Thoracic aorta (tissue), 2 donors: ENCODE measurements at regions not wholly inside any gene's neighbourhood (a gene's known extent, or its start where the extent isn't known, plus 50 kb on each side); places are given as distances from the start of the nearest gene placed in this dataset.
"Not testable (repeated sequence)": the region's sequence is repeated elsewhere in the genome, so short reads cannot be mapped to it uniquely, and the experiment has no call there.

Experiments used
- ATAC-seq: fragments of 150-250 bp; one replicate; pipeline ENCODE4 v1.8.0; 2017; ENCODE audit warnings: low read depth; ENCODE audit not compliant: insufficient number of reproducible peaks, low FRiP score
- DNase-seq: peaks from one replicate; pipeline ENCODE4 v3.0.0-alpha.2; 2020; ENCODE audit warnings: low spot score
- H3K27ac ChIP-seq, 2 donors: fragments of 200-600 bp; sonication (generic); 1 replicate in 1 of 2; 2 replicates in 1 of 2; pipeline ENCODE4 v1.5.1; 2016; ENCODE audit warnings: mild to moderate bottlenecking in 2 of 2, moderate library complexity in 2 of 2
- H3K27me3 ChIP-seq: fragments of 200-600 bp; sonication (generic); replicated peaks from 2 replicates; pipeline ENCODE4 v1.6.0; 2016; ENCODE audit warnings: mild to moderate bottlenecking; ENCODE audit not compliant: insufficient read depth
- H3K36me3 ChIP-seq: fragments of 200-600 bp; sonication (generic); one replicate; pipeline ENCODE4 v1.5.1; 2016
- H3K4me1 ChIP-seq, 2 donors: fragments of 200-600 bp; sonication (generic); 1 replicate in 1 of 2; 2 replicates in 1 of 2; pipeline versions ENCODE4 v1.5.1 to v1.6.0; 2016; ENCODE audit warnings: low read depth in 2 of 2, mild to moderate bottlenecking in 1 of 2; ENCODE audit not compliant: control insufficient read depth in 1 of 2
- H3K4me3 ChIP-seq: fragments of 200-600 bp; sonication (generic); 2 replicates; pipeline ENCODE4 v1.5.1; 2016; ENCODE audit warnings: mild to moderate bottlenecking
- H3K9me3 ChIP-seq: fragments of 200-600 bp; sonication (generic); 2 replicates; pipeline ENCODE4 v1.5.1; 2016
- TF ChIP-seq, protein P1 (sequence below): fragments of 200-600 bp; sonication (generic); IDR thresholded peaks from one replicate; pipeline ENCODE4 v1.5.1; 2019; ENCODE audit warnings: antibody characterized with exemption

DNA sequence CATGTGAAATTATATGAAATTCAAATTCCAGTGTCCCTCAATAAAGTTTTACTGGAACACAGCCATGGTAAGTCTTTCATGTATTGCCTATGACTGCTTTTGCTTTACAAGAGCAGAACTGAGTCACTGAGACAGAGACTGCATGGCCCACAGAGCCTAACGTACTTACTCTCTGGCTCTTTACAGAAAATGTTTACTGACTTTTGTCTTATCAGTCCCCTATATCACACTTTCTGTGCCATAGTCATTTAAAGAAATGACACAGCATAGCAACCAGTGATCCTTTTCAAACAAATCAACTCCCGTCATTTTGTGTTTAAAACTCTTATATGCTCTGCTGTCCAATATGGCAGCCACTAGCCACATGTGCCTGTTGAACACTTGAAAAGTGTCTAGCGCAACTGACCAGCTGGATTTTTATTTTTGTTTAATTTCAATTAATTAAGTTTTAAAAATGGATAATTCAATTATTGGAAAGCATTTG, 129.7 kb upstream of the CDIN1 start:
- H3K36me3 ChIP-seq, result no peaks in the 10 kb centered on the region
- H3K4me1 ChIP-seq, result no peaks in the 10 kb centered on the region
- ATAC-seq (no peak), DNase-seq (no peak)
- no peak overlapping the region for H3K4me3 ChIP-seq
- no peaks in the 10 kb centered on the region for H3K27me3 ChIP-seq
- H3K27ac ChIP-seq, result no peak overlapping the region
- no peaks in the 10 kb centered on the region for H3K9me3 ChIP-seq
- TF ChIP-seq, protein P1, sequence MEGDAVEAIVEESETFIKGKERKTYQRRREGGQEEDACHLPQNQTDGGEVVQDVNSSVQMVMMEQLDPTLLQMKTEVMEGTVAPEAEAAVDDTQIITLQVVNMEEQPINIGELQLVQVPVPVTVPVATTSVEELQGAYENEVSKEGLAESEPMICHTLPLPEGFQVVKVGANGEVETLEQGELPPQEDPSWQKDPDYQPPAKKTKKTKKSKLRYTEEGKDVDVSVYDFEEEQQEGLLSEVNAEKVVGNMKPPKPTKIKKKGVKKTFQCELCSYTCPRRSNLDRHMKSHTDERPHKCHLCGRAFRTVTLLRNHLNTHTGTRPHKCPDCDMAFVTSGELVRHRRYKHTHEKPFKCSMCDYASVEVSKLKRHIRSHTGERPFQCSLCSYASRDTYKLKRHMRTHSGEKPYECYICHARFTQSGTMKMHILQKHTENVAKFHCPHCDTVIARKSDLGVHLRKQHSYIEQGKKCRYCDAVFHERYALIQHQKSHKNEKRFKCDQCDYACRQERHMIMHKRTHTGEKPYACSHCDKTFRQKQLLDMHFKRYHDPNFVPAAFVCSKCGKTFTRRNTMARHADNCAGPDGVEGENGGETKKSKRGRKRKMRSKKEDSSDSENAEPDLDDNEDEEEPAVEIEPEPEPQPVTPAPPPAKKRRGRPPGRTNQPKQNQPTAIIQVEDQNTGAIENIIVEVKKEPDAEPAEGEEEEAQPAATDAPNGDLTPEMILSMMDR, result no peak

DNA sequence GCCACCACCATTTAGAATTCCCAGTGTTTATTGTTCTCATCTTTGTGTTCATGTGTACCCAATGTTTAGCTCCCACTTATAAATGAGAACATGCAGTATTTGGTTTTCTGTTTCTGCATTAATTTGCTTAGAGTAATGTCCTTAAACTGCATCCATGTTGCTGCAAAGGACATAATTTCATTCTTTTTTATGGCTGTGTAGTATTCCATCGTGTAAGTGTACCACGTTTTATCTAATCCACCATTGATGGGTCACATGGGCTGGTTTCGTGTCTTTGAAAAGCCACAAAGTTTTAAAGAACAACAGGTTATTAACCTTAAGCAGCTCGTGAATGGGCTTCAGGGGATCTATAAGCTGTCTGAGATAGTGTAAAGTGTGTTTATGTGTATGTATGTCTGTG, 125.2 kb upstream of the CDIN1 start:
- H3K27me3 ChIP-seq, ATAC-seq, H3K4me3 ChIP-seq, H3K9me3 ChIP-seq, H3K4me1 ChIP-seq, H3K27ac ChIP-seq, DNase-seq, H3K36me3 ChIP-seq: not testable (repeated sequence)

DNA sequence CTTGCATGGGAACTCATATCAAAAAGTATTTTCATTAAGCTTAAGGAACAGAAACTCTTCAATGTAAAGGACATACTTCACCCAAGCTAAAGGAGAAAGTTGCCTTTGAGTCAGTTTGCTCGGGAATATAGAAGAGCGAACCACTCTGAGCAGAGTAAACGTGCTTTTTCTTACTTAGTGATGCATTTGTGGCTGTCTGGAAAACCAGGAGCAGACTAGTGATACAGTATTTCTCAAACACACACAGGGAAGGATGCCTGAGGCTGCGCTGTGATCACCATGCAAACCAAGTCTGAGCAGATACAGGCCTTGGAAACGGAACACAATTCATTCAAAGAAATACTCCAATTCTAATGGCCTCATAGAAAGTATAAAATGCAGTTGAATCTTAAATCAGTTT, 121.0 kb upstream of the CDIN1 start:
- Histone ChIP-seq H3K9me3 (peaks cover 3% of the 10 kb centered on the region), H3K27me3 (no peaks in the 10 kb centered on the region), H3K36me3 (no peaks in the 10 kb centered on the region), H3K27ac (no peak overlapping the region), H3K4me1 (no peaks in the 10 kb centered on the region), H3K4me3 (no peak overlapping the region)
- ATAC-seq, result no peak
- no peak for DNase-seq
- TF ChIP-seq, protein P1, result no peak

DNA sequence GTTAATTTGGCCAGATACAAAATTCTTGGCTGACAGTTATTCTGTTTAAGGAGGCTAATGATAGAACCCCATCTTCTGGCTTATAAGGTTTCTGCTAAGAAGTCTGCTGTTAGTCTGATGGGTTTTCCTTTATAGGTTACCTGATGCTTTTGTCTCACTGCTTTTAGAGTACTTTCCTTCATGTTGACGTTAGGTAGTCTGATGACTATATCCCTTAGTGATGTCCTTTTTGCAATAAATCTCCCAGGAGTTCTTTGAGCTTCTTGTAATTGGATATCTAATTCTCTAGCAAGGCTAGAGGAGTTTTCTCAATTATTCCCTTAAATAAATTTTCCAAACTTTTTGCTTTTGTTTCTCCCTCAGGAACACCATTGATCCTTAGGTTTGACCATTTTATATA, 114.1 kb upstream of the CDIN1 start:
- no peaks in the 10 kb centered on the region for H3K27me3 ChIP-seq
- ATAC-seq (no peak), DNase-seq (no peak)
- peaks cover 3% of the 10 kb centered on the region for H3K9me3 ChIP-seq
- H3K4me3 ChIP-seq, result no peak overlapping the region
- no peaks in the 10 kb centered on the region for H3K36me3 ChIP-seq
- H3K27ac ChIP-seq, result no peak overlapping the region
- TF ChIP-seq, protein P1, result no peak
- H3K4me1 ChIP-seq, result no peaks in the 10 kb centered on the region

DNA sequence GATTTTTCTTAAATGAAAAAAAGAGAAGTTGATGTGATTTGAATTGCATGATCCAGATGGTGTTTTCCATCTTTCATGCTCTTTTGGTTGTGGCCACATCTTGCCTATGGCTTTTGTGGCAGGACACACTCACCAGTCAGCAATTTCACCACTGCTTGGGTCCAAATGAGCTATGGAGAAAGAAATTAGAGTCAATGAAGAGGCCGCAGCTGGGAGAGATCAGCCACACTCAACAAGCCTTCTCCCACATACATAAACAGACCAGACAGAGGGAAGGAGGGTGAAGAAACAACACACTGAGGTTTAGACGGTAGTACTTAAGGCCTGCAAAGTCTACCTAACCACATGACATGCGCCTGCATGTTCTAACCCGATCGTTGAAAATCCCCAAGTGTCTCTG, 110.7 kb upstream of the CDIN1 start:
- no peaks in the 10 kb centered on the region for H3K36me3 ChIP-seq
- H3K4me3 ChIP-seq, result no peak overlapping the region
- no peaks in the 10 kb centered on the region for H3K9me3 ChIP-seq
- no peaks in the 10 kb centered on the region for H3K27me3 ChIP-seq
- DNase-seq (no peak), ATAC-seq (no peak)
- no peak overlapping the region for H3K27ac ChIP-seq
- TF ChIP-seq, protein P1, result no peak
- H3K4me1 ChIP-seq, result no peaks in the 10 kb centered on the region

DNA sequence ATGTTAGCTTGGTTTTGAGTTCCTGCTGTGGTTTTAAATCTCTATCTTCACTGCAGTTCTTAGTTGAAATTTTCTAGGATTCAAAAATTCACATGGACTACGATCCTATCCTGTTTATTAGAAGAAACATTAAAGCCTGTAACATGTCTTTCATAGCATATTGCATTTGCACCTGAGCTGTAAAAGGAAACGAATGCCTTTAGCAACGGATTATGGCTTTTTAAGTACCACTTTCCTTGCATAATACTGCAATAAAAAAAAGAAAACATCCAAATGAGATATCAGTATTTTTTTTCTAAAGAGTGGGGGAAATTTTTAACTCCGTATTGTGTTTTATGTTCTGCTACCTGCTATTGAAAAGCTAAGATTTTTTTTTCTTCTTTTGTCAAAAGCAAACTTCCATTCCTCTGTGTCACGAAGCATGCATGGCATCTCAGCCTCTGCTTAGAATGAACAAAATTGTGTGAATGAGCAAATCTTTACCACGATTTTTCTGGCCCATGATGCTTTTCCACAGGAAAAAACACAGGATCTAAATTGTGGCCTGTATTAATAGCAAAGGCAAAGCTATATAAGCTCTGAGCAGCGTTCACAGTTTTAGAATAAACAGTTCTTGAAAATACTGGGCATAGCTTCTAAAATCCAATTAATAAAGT, 110.0 kb upstream of the CDIN1 start:
- DNase-seq (no peak), ATAC-seq (no peak)
- Histone ChIP-seq H3K4me1 (no peaks in the 10 kb centered on the region), H3K9me3 (no peaks in the 10 kb centered on the region), H3K27me3 (no peaks in the 10 kb centered on the region), H3K4me3 (no peak overlapping the region), H3K27ac (no peak overlapping the region), H3K36me3 (no peaks in the 10 kb centered on the region)
- TF ChIP-seq, protein P1, result no peak
